A549 (cell line): ENCODE measurements at regions not wholly inside any gene's neighbourhood (a gene's known extent, or its start where the extent isn't known, plus 50 kb on each side); places are given as distances from the start of the nearest gene placed in this dataset.

Experiments
- ATAC-seq, 2 experiments: fragments of 200-7000 bp in 1 of 2; fragments of >200 bp in 1 of 2; cut with Nextera tagmentation in 1 of 2; cut with Tn5 transposase in 1 of 2; 3 replicates each; pipeline versions ENCODE4 v1.8.0 to v1.9.1; 2018 to 2020; ENCODE audit warnings: mild to moderate bottlenecking in 1 of 2, moderate library complexity in 1 of 2
- CTCF ChIA-PET: fragments of 300-600 bp; sonication (Branson Sonifier 250); formaldehyde crosslinking; extraction: SDS; loops from one replicate; lab custom pipeline; 2021; ENCODE audit warnings: antibody characterized with exemption, inconsistent platforms; lab: Yijun Ruan, JAX
- POLR2A ChIA-PET: fragments of 350-600 bp; formaldehyde crosslinking; extraction: SDS; loops from one replicate; lab custom pipeline; 2021; ENCODE audit warnings: antibody characterized with exemption, inconsistent platforms; lab: Yijun Ruan, JAX
- DNase-seq, 2 experiments: peaks; one replicate each; pipeline versions ENCODE4 v3.0.0 to v3.0.0-alpha.2; 2011 to 2016; ENCODE audit warnings: low read depth in 1 of 2, low spot score in 1 of 2
- FAIRE-seq: peaks from 2 replicates; lab custom pipeline; 2011; peaks lifted over from hg19 to GRCh38; lab: Jason Lieb, UNC
- H3K27ac ChIP-seq, 2 experiments: fragments of >200 bp; sonication (Bioruptor Twin); formaldehyde crosslinking; 3 replicates each; pipeline ENCODE4 v1.5.1; 2016 to 2017
- H3K4me1 ChIP-seq: fragments of >200 bp; sonication (Bioruptor Twin); formaldehyde crosslinking; 3 replicates; pipeline ENCODE4 v1.6.1; 2016
- H3K4me2 ChIP-seq: fragments of >200 bp; sonication (Bioruptor Twin); formaldehyde crosslinking; 3 replicates; pipeline ENCODE4 v1.6.1; 2016
- H3K4me3 ChIP-seq: fragments of >200 bp; sonication (Bioruptor Twin); formaldehyde crosslinking; 3 replicates; pipeline ENCODE4 v1.5.1; 2016
- H3K9me3 ChIP-seq: fragments of >200 bp; sonication (Bioruptor Twin); formaldehyde crosslinking; 3 replicates; pipeline ENCODE4 v1.6.1; 2016
- CHD2 ChIP-seq: fragments of 150-350 bp; IDR thresholded peaks from 2 replicates; pipeline ENCODE4 v1.6.1; 2014; ENCODE audit warnings: low read length; ENCODE audit not compliant: partially characterized antibody
- EHF ChIP-seq: fragments of 250-450 bp; sonication (Bioruptor Pico); IDR thresholded peaks from 2 replicates; pipeline ENCODE4 v1.5.0; 2020; ENCODE audit warnings: mild to moderate bottlenecking
- FOXS1 ChIP-seq: fragments of 250-450 bp; sonication (Bioruptor Pico); IDR thresholded peaks from 2 replicates; pipeline ENCODE4 v1.5.0; 2020; ENCODE audit warnings: mild to moderate bottlenecking, moderate library complexity
- GATA3 ChIP-seq: IDR thresholded peaks from 2 replicates; pipeline ENCODE4 v1.6.1; 2012; ENCODE audit warnings: borderline replicate concordance
- HMGXB4 ChIP-seq: fragments of 250-450 bp; sonication (Bioruptor Pico); IDR thresholded peaks from 2 replicates; pipeline ENCODE4 v1.5.0; 2021; ENCODE audit warnings: mild to moderate bottlenecking, moderate library complexity, borderline replicate concordance
- HOXB13 ChIP-seq: fragments of 250-450 bp; sonication (Bioruptor Pico); IDR thresholded peaks from 2 replicates; pipeline ENCODE4 v1.5.0; 2020; ENCODE audit warnings: low read depth, mild to moderate bottlenecking, moderate library complexity
- KDM5A ChIP-seq: fragments of 200-600 bp; sonication (generic); IDR thresholded peaks from 2 replicates; pipeline ENCODE4 v1.6.1; 2016; ENCODE audit warnings: antibody characterized with exemption, mild to moderate bottlenecking
- MAZ ChIP-seq: fragments of 150-350 bp; IDR thresholded peaks from 2 replicates; pipeline ENCODE4 v1.6.1; 2014; ENCODE audit warnings: antibody characterized with exemption, low read depth, low read length, borderline replicate concordance
- MYC ChIP-seq: IDR thresholded peaks from 2 replicates; pipeline ENCODE4 v1.6.1; 2012; ENCODE audit warnings: mild to moderate bottlenecking, inconsistent platforms, low read length, improper control_type of control experiment, borderline replicate concordance
- PHF8 ChIP-seq: fragments of 200-600 bp; sonication (generic); IDR thresholded peaks from 2 replicates; pipeline ENCODE4 v1.6.1; 2016; ENCODE audit warnings: low read depth, mild to moderate bottlenecking, antibody characterized with exemption, moderate library complexity, borderline replicate concordance
- POLR2A ChIP-seq: IDR thresholded peaks from 2 replicates; pipeline ENCODE4 v1.6.1; 2012; ENCODE audit warnings: mild to moderate bottlenecking, low read length
- RAD21 ChIP-seq, 2 experiments: fragments of >200 bp in 1 of 2; sonication (Bioruptor Twin) in 1 of 2; formaldehyde crosslinking in 1 of 2; IDR thresholded peaks in 1 of 2; conservative IDR thresholded peaks in 1 of 2; 2 replicates in 1 of 2; 3 replicates in 1 of 2; pipeline ENCODE4 v1.6.1; 2012 to 2018; ENCODE audit warnings: inconsistent platforms in 1 of 2
- RARB ChIP-seq: fragments of 250-450 bp; sonication (Bioruptor Pico); IDR thresholded peaks from 2 replicates; pipeline ENCODE4 v1.8.0; 2021; ENCODE audit warnings: mild to moderate bottlenecking, moderate library complexity
- REST ChIP-seq: fragments of 200-600 bp; sonication (generic); IDR thresholded peaks from 2 replicates; pipeline ENCODE4 v1.6.1; 2016; ENCODE audit warnings: antibody characterized with exemption, mild to moderate bottlenecking, moderate library complexity
- RFX5 ChIP-seq: fragments of 450-650 bp; IDR thresholded peaks from 2 replicates; pipeline ENCODE4 v1.7.1; 2014; ENCODE audit warnings: antibody characterized with exemption, mild to moderate bottlenecking, moderate library complexity
- TFCP2L1 ChIP-seq: fragments of 250-450 bp; sonication (Bioruptor Pico); IDR thresholded peaks from 2 replicates; pipeline ENCODE4 v1.5.0; 2021; ENCODE audit warnings: mild to moderate bottlenecking
- USF2 ChIP-seq: fragments of 450-650 bp; IDR thresholded peaks from 2 replicates; pipeline ENCODE4 v1.6.1; 2014; ENCODE audit warnings: antibody characterized with exemption
- ZFP36 ChIP-seq: fragments of 450-650 bp; IDR thresholded peaks from 2 replicates; pipeline ENCODE4 v1.6.1; 2014; ENCODE audit warnings: borderline replicate concordance; ENCODE audit not compliant: partially characterized antibody
- WGBS: methylation state at CpG from one replicate; pipeline ENCODE4 v1.1.6; 2017; ENCODE audit errors: missing lambda C conversion rate; 5-methylcytosine and 5-hydroxymethylcytosine counted together
- TF ChIP-seq, protein P1 (sequence below): fragments of 150-350 bp; IDR thresholded peaks from 2 replicates; pipeline ENCODE4 v1.6.1; 2014; ENCODE audit warnings: low read depth, mild to moderate bottlenecking, low read length

- no peak for TF ChIP-seq TFCP2L1
- TF ChIP-seq CHD2: no peak
These were observed 74.1 kb upstream of the GLI2 start (continued) for GRCh38 chr2:120661551-120661950.

DNA sequence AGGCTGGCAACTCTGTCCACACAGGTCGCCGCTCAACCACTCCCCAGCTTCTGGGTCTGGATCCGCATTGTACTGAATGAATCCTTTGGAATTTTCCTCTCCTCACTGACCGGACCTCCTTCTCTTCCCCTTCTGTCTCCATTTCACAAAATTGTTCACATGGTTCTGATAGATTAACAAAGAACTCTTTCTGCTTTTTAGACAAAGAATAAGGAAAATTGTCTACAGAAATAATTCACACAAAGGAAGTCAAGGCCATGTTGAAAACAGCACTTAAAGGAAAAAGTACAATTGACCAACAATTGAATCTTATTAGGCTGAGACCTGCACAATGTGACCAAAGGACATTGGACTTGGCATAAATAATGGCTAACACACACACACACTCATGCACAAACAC lies 73.6 kb upstream of the GLI2 start:
- no peak for FAIRE-seq
- TF ChIP-seq FOXS1 (CRISPR knock-in tag) (no peak), GATA3 (no peak), RARB (CRISPR knock-in tag) (no peak), REST (no peak)

DNA sequence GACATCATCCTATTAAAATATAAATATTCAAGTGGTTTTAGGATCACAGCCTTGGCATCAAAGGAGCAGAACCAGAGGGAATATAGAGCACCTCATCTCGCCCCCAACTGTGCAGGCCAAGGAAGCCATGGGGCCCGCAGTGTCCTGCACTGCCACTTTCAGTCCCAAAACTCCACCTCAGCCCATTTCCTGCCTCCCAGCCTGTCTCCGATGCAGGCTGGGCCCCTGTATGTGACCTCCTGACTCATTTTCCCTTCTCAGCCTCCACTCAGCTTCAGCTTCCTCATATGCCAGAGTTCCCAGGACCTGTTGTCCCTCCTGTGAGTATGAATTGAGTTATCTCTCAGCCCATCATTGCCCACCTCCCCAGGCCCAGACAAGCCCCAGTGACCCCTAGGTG lies 72.9 kb upstream of the GLI2 start:
- ATAC-seq (no peak), DNase-seq (no peak)
- H3K9me3 ChIP-seq: peaks cover 33% of the 10 kb centered on the region
- WGBS: 87% methylated on average over 3 of the region's 3 CpGs
- ChIA-PET POLR2A (no interaction called here), CTCF (interaction anchor here (0.6 to 1.2 kb wide), 2 partner anchors 47 to 319 kb away, joined by 3 read pairs; no protein-coding TSS in a partner anchor)
- no peaks in the 10 kb centered on the region for H3K4me1 ChIP-seq
- no peak overlapping the region for H3K4me3 ChIP-seq
- H3K27ac ChIP-seq: no peak overlapping the region
- no peak for TF ChIP-seq POLR2A
- TF ChIP-seq HOXB13 (CRISPR knock-in tag): no peak
- TF ChIP-seq MYC: no peak
- TF ChIP-seq, all 56 proteins: peak for 0
- no peak for FAIRE-seq
- no peak overlapping the region for H3K4me2 ChIP-seq

More for the DNA sequence above, 73.6 kb upstream of the GLI2 start:
- no peak for DNase-seq
- POLR2A ChIA-PET: no interaction called here
- Histone ChIP-seq H3K9me3 (peaks cover 27% of the 10 kb centered on the region), H3K4me1 (no peaks in the 10 kb centered on the region), H3K4me3 (no peak overlapping the region), H3K4me2 (no peak overlapping the region), H3K27ac (no peak overlapping the region)
- ATAC-seq: no peak
- CTCF ChIA-PET: interaction anchor here (1.2 kb wide), 1 partner anchor 319 kb away, joined by 3 read pairs; no protein-coding TSS in a partner anchor
- WGBS: 74% methylated on average over 4 of the region's 4 CpGs

- Histone ChIP-seq H3K9me3 (peaks cover 42% of the 10 kb centered on the region), H3K4me1 (0 out of 3 replicates have a peak, but pooled peaks cover 5% of the 10 kb centered on the region), H3K4me2 (no peak overlapping the region), H3K4me3 (no peak overlapping the region), H3K27ac (no peak overlapping the region)
- no peak for ATAC-seq
- ChIA-PET POLR2A (no interaction called here), CTCF (interaction anchor here (1.2 kb wide), 1 partner anchor 323 kb away, joined by 3 read pairs; no protein-coding TSS in a partner anchor)
- DNase-seq: no peak
- 27% methylated on average over 3 of the region's 3 CpGs for WGBS
- no peak for TF ChIP-seq PHF8
- TF ChIP-seq ZFP36: no peak
- no peak for TF ChIP-seq EHF (CRISPR knock-in tag)
- no peak for TF ChIP-seq RAD21 (conservative IDR thresholded peaks at IDR 0.05 in 1 of 2, IDR thresholded peaks at IDR 0.05 in 1 of 2)
- TF ChIP-seq HMGXB4: no peak
- no peak for TF ChIP-seq RFX5
- TF ChIP-seq USF2: no peak
- no peak for TF ChIP-seq KDM5A
- no peak for TF ChIP-seq RARB (CRISPR knock-in tag)
- TF ChIP-seq MAZ: no peak
- TF ChIP-seq, protein P1, sequence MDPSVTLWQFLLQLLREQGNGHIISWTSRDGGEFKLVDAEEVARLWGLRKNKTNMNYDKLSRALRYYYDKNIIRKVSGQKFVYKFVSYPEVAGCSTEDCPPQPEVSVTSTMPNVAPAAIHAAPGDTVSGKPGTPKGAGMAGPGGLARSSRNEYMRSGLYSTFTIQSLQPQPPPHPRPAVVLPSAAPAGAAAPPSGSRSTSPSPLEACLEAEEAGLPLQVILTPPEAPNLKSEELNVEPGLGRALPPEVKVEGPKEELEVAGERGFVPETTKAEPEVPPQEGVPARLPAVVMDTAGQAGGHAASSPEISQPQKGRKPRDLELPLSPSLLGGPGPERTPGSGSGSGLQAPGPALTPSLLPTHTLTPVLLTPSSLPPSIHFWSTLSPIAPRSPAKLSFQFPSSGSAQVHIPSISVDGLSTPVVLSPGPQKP: no peak
- no peak for TF ChIP-seq MYC
- no peak for FAIRE-seq
These were observed 69.2 kb upstream of the GLI2 start for GRCh38 chr2:120666433-120666832.
